ENCODE measurements at regions not wholly inside any gene's neighbourhood (a gene's known extent, or its start where the extent isn't known, plus 50 kb on each side); places are given as distances from the start of the nearest gene placed in this dataset.

DNA sequence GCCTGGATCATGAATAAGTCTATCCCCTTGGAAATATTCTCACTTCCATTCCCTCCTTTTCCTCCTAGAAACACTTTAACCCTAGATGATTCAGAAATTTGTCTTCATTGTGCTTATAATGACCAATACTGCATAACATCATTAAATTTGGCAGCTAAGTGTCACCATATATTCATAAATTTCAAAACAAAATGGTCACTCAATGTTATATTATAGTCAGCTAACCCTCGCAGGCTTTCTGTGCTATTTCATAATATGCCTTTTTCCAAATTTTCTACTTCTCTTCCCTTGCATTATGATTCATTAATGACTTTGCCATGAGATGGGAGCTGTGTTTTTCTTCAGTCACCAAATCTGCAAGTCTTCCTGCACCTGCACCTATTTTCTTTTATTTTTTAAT is 308.3 kb upstream of the AKR1E2 start:
- Histone ChIP-seq H3K36me3 (ENCODE audit: low read depth, missing control alignments) (no peaks in the 10 kb centered on the region), H3K4me3 (no peak overlapping the region), H3K27me3 (no peaks in the 10 kb centered on the region), H3K4me1 (peaks cover 6% of the 10 kb centered on the region), H3K27ac (no peak overlapping the region), H3K9me3 (no peaks in the 10 kb centered on the region)
- TF ChIP-seq, protein P1, sequence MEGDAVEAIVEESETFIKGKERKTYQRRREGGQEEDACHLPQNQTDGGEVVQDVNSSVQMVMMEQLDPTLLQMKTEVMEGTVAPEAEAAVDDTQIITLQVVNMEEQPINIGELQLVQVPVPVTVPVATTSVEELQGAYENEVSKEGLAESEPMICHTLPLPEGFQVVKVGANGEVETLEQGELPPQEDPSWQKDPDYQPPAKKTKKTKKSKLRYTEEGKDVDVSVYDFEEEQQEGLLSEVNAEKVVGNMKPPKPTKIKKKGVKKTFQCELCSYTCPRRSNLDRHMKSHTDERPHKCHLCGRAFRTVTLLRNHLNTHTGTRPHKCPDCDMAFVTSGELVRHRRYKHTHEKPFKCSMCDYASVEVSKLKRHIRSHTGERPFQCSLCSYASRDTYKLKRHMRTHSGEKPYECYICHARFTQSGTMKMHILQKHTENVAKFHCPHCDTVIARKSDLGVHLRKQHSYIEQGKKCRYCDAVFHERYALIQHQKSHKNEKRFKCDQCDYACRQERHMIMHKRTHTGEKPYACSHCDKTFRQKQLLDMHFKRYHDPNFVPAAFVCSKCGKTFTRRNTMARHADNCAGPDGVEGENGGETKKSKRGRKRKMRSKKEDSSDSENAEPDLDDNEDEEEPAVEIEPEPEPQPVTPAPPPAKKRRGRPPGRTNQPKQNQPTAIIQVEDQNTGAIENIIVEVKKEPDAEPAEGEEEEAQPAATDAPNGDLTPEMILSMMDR (IDR thresholded peaks at IDR 0.05), result no peak
- TF ChIP-seq POLR2A (IDR thresholded peaks at IDR 0.05), result no peak
- no peak for DNase-seq
- intact Hi-C loops (cut with DNase I; ENCODE audit: low total_unique reads), result no loop called here
- WGBS, 2 donors, result 97 to 100% methylated on average over 1 of the region's 1 CpG

DNA sequence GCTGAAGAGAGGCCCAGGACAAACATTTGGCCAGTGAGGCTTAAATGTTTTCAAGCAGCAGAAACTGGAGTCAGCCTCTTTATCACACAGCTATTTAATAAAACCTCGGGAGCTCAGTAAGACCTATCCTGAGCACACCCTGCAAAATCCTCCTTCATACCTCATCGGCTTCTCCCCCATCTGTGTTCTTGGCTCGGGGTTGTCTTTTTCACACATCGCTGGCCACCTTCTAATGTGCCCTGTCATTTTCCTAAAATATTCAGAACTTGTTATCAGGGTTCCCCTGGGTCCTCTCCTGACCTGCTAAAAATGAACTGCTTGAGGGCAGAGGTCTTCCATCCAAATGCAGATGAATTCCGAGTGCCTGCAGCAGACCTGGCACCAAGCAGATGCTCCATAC is 310.3 kb upstream of the AKR1E2 start:
- Histone ChIP-seq H3K36me3 (ENCODE audit: low read depth, missing control alignments) (no peaks in the 10 kb centered on the region), H3K9me3 (no peaks in the 10 kb centered on the region), H3K27ac (no peak overlapping the region), H3K27me3 (no peaks in the 10 kb centered on the region), H3K4me1 (peaks cover 6% of the 10 kb centered on the region), H3K4me3 (no peak overlapping the region)
- 64 to 69% methylated on average over 5 of the region's 5 CpGs for WGBS, 2 donors
- intact Hi-C loops (cut with DNase I; ENCODE audit: low total_unique reads), result no loop called here
- no peak for DNase-seq
- TF ChIP-seq, protein P1 (IDR thresholded peaks at IDR 0.05), result no peak
- no peak for TF ChIP-seq POLR2A (IDR thresholded peaks at IDR 0.05)

DNA sequence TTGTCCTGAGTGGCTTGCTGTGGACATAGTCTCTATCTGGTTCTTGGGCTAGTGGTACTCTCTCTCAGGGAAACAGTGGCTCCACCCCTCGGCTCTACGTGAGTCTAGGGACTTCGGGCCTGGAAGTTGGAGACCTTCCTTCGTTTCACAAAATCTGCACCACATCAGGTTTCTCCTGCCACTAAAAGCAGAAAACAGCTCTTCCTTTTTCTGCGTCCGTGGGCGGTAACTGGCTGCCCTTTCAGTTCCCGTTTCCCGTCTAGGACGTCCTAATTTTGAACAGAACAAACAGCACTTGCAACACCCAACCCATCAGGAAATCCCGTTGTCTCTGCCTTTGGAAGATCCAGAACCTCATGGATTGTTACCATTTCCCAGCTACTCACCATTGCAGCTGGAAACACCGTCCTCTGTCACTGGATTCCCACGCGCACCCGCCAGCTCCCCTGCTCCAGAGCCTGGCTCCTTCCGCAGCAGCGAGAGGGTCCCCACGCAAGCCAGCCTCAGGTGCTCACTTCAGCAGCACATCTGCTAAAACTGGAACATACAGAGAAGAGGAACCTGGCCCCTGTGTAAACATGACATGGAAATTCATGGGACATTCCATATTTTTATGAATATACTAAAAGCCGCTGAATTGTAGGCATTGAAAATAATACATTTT is 311.4 kb upstream of the AKR1E2 start:
- Histone ChIP-seq H3K27me3 (no peaks in the 10 kb centered on the region), H3K36me3 (ENCODE audit: low read depth, missing control alignments) (no peaks in the 10 kb centered on the region), H3K9me3 (no peaks in the 10 kb centered on the region), H3K4me3 (peak overlapping the region in 1 of 2 donors; percentile 15), H3K27ac (peak overlapping the region in 1 of 2 donors; percentile 69), H3K4me1 (peaks cover 6% of the 10 kb centered on the region)
- TF ChIP-seq, protein P1 (IDR thresholded peaks at IDR 0.05), result no peak
- TF ChIP-seq POLR2A (IDR thresholded peaks at IDR 0.05), result no peak
- WGBS, 2 donors, result 34 to 47% methylated on average over 19 of the region's 19 CpGs
- peak; percentile 50 for DNase-seq
- intact Hi-C loops (cut with DNase I; ENCODE audit: low total_unique reads), result no loop called here

DNA sequence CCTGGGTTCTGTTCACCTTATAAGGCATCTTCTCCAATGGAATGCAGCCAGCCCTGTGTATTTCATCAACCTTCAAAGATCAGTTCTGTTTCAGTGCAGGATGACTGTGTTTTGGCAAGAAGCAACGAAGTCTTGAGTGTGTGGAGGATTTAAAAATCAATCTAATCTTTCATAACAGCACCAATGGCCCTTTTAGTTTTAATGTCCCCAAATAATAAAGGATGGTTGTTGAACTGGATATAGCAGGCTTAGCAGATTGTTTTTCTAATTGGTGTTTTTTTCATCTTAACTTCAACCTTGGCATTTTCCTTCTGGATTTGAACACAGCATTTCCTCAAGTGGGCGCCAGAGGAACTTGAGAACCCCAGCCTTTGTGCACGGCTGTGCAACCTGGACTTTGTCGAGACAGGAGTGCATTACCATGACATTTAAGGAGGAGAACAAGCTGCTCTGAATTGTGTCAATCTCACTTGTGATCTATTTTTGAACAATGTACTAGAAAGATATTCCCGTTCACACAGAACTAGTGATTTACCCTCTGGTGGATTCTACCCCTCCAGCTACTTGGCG is 313.3 kb upstream of the AKR1E2 start:
- TF ChIP-seq, protein P1 (IDR thresholded peaks at IDR 0.05), result peak in 1 of 3 experiments; percentile 17
- no peak for TF ChIP-seq POLR2A (IDR thresholded peaks at IDR 0.05)
- H3K9me3 ChIP-seq, result no peaks in the 10 kb centered on the region
- peaks cover 6% of the 10 kb centered on the region for H3K4me1 ChIP-seq
- H3K36me3 ChIP-seq (ENCODE audit: low read depth, missing control alignments), result no peaks in the 10 kb centered on the region
- intact Hi-C loops (cut with DNase I; ENCODE audit: low total_unique reads), result no loop called here
- 35 to 46% methylated on average over 6 of the region's 6 CpGs for WGBS, 2 donors
- H3K27me3 ChIP-seq, result no peaks in the 10 kb centered on the region
- H3K4me3 ChIP-seq, result no peak overlapping the region
- DNase-seq, result peak; percentile 23
- no peak overlapping the region for H3K27ac ChIP-seq

DNA sequence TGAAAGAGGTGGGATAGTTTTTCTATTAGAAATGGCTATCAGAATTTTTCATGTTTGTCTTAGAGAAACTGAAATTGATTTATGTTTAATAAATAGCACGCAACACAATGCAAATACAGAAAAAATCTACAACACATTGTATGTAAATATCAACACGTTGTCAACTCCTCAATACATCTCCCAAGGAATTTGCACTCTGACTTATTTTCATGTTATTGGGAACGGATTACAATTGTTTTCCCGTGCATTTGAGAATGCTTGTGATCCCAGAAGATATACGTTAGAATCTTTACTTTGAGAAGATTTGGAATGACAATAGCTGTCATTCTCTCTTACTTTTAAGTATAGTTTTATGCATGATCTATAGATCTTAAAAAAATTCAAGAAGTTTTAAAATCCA is 313.8 kb upstream of the AKR1E2 start:
- Histone ChIP-seq H3K27ac (no peak overlapping the region), H3K4me1 (peaks cover 6% of the 10 kb centered on the region), H3K9me3 (no peaks in the 10 kb centered on the region), H3K27me3 (no peaks in the 10 kb centered on the region), H3K4me3 (no peak overlapping the region), H3K36me3 (ENCODE audit: low read depth, missing control alignments) (no peaks in the 10 kb centered on the region)
- TF ChIP-seq POLR2A (IDR thresholded peaks at IDR 0.05), result no peak
- TF ChIP-seq, protein P1 (IDR thresholded peaks at IDR 0.05), result no peak
- 95% methylated on average over 5 of the region's 5 CpGs for WGBS, 2 donors
- intact Hi-C loops (cut with DNase I; ENCODE audit: low total_unique reads), result no loop called here
- no peak for DNase-seq

Measured in testis (tissue), 2 donors.